ENCODE measurements at regions not wholly inside any gene's neighbourhood (a gene's known extent, or its start where the extent isn't known, plus 50 kb on each side); places are given as distances from the start of the nearest gene placed in this dataset.

- TF ChIP-seq CTCF (IDR thresholded peaks at IDR 0.05): no peak
Observed at GRCh38 chr14:101483829-101484228, 77.5 kb upstream of the DIO3 start.

GRCh38 chr14:101489092-101489760 is 72.1 kb upstream of the DIO3 start:
- H3K4me1 ChIP-seq (ENCODE audit: control insufficient read depth, insufficient read depth, low read length): no peaks in the 10 kb centered on the region
- no peaks in the 10 kb centered on the region for H3K9me3 ChIP-seq (ENCODE audit: control insufficient read depth, insufficient read depth, low read length)
- no peaks in the 10 kb centered on the region for H3K4me1 Mint-ChIP-seq
- no peak overlapping the region for H3K4me3 ChIP-seq (ENCODE audit: low read length)
- H3K36me3 Mint-ChIP-seq: peaks cover 20% of the 10 kb centered on the region
- no peak for TF ChIP-seq CTCF (IDR thresholded peaks at IDR 0.05)
- WGBS (ENCODE audit: insufficient coverage): 93% methylated on average over 9 of the region's 9 CpGs
- peaks cover 46 to 67% of the 10 kb centered on the region in 2 donors for H3K27me3 Mint-ChIP-seq (ENCODE audit: low read depth in 2 of 2)
- H3K36me3 ChIP-seq (ENCODE audit: control insufficient read depth, insufficient read depth, low read length): no peaks in the 10 kb centered on the region
- H3K27ac Mint-ChIP-seq: no peak overlapping the region
- DNase-seq (no peak), ATAC-seq (no peak)
- peaks cover 7% of the 10 kb centered on the region for H3K27me3 ChIP-seq (ENCODE audit: control insufficient read depth, insufficient read depth, low read length)
- no peak overlapping the region for H3K27ac ChIP-seq (ENCODE audit: low read length)
- intact Hi-C loops (cut with micrococcal nuclease): no loop called here
- peaks cover 2 to 8% of the 10 kb centered on the region in 2 donors for H3K9me3 Mint-ChIP-seq
- no peak overlapping the region for H3K4me3 Mint-ChIP-seq

More at GRCh38 chr14:101483829-101484228, 77.5 kb upstream of the DIO3 start:
- H3K4me1 Mint-ChIP-seq: no peaks in the 10 kb centered on the region
- peaks cover 8 to 11% of the 10 kb centered on the region in 2 donors for H3K9me3 Mint-ChIP-seq
- Histone ChIP-seq H3K27ac (ENCODE audit: low read length) (no peak overlapping the region), H3K4me3 (ENCODE audit: low read length) (no peak overlapping the region), H3K4me1 (ENCODE audit: control insufficient read depth, insufficient read depth, low read length) (no peaks in the 10 kb centered on the region), H3K27me3 (ENCODE audit: control insufficient read depth, insufficient read depth, low read length) (peaks cover 9% of the 10 kb centered on the region), H3K36me3 (ENCODE audit: control insufficient read depth, insufficient read depth, low read length) (no peaks in the 10 kb centered on the region), H3K9me3 (ENCODE audit: control insufficient read depth, insufficient read depth, low read length) (peaks cover 4% of the 10 kb centered on the region)
- ATAC-seq: no peak
- no peak overlapping the region for H3K27ac Mint-ChIP-seq
- intact Hi-C loops (cut with micrococcal nuclease): no loop called here
- peaks cover 28% of the 10 kb centered on the region for H3K36me3 Mint-ChIP-seq
- 85% methylated on average over 3 of the region's 4 CpGs for WGBS (ENCODE audit: insufficient coverage)
- H3K4me3 Mint-ChIP-seq: no peak overlapping the region
- no peak for DNase-seq
- H3K27me3 Mint-ChIP-seq (ENCODE audit: low read depth in 2 of 2): peaks cover 39 to 72% of the 10 kb centered on the region in 2 donors

- Histone ChIP-seq H3K9me3 (ENCODE audit: control insufficient read depth, insufficient read depth, low read length) (no peaks in the 10 kb centered on the region), H3K4me3 (ENCODE audit: low read length) (no peak overlapping the region), H3K36me3 (ENCODE audit: control insufficient read depth, insufficient read depth, low read length) (no peaks in the 10 kb centered on the region), H3K4me1 (ENCODE audit: control insufficient read depth, insufficient read depth, low read length) (no peaks in the 10 kb centered on the region), H3K27me3 (ENCODE audit: control insufficient read depth, insufficient read depth, low read length) (peaks cover 2% of the 10 kb centered on the region), H3K27ac (ENCODE audit: low read length) (no peak overlapping the region)
- no peaks in the 10 kb centered on the region for H3K4me1 Mint-ChIP-seq
- intact Hi-C loops (cut with micrococcal nuclease): no loop called here
- H3K9me3 Mint-ChIP-seq: peaks cover 2 to 8% of the 10 kb centered on the region in 2 donors
- H3K4me3 Mint-ChIP-seq: no peak overlapping the region
- DNase-seq (no peak), ATAC-seq (no peak)
- H3K27ac Mint-ChIP-seq: no peak overlapping the region
- H3K27me3 Mint-ChIP-seq (ENCODE audit: low read depth in 2 of 2): peaks cover 40 to 53% of the 10 kb centered on the region in 2 donors
- no peak for TF ChIP-seq CTCF (IDR thresholded peaks at IDR 0.05)
- H3K36me3 Mint-ChIP-seq: peaks cover 18% of the 10 kb centered on the region
- WGBS (ENCODE audit: insufficient coverage): 86% methylated on average over 9 of the region's 9 CpGs
Observed at GRCh38 chr14:101490771-101491170, 70.5 kb upstream of the DIO3 start.

- Histone ChIP-seq H3K36me3 (ENCODE audit: control insufficient read depth, insufficient read depth, low read length) (no peaks in the 10 kb centered on the region), H3K27me3 (ENCODE audit: control insufficient read depth, insufficient read depth, low read length) (no peaks in the 10 kb centered on the region), H3K4me1 (ENCODE audit: control insufficient read depth, insufficient read depth, low read length) (no peaks in the 10 kb centered on the region), H3K4me3 (ENCODE audit: low read length) (no peak overlapping the region), H3K27ac (ENCODE audit: low read length) (no peak overlapping the region), H3K9me3 (ENCODE audit: control insufficient read depth, insufficient read depth, low read length) (no peaks in the 10 kb centered on the region)
- intact Hi-C loops (cut with micrococcal nuclease): no loop called here
- peaks cover 37 to 45% of the 10 kb centered on the region in 2 donors for H3K27me3 Mint-ChIP-seq (ENCODE audit: low read depth in 2 of 2)
- DNase-seq: no peak
- whole genome bisulfite sequencing (ENCODE audit: insufficient coverage): 89% methylated on average over 12 of the region's 12 CpGs
- no peak overlapping the region for H3K4me3 Mint-ChIP-seq
- ATAC-seq: no peak
- H3K9me3 Mint-ChIP-seq: peaks cover under 1 to 6% of the 10 kb centered on the region in 2 donors
- H3K27ac Mint-ChIP-seq: no peak overlapping the region
- no peaks in the 10 kb centered on the region for H3K4me1 Mint-ChIP-seq
- TF ChIP-seq CTCF (IDR thresholded peaks at IDR 0.05): no peak
- peaks cover 14% of the 10 kb centered on the region for H3K36me3 Mint-ChIP-seq
Observed at GRCh38 chr14:101491841-101492240, 69.5 kb upstream of the DIO3 start.
